ENCODE measurements at regions not wholly inside any gene's neighbourhood (a gene's known extent, or its start where the extent isn't known, plus 50 kb on each side); places are given as distances from the start of the nearest gene placed in this dataset.
A peak's percentile ranks its signal among the peaks of the same experiment; 100 is the strongest.

- TF ChIP-seq ZNF70 (CRISPR knock-in tag; IDR thresholded peaks at IDR 0.05), result no peak
- TF ChIP-seq CREB5 (CRISPR knock-in tag; IDR thresholded peaks at IDR 0.05; ENCODE audit: low read depth), result peak; percentile 67; the same call in 1 of the 2 replicates
- TF ChIP-seq TOX (CRISPR knock-in tag; IDR thresholded peaks at IDR 0.05; ENCODE audit: borderline replicate concordance), result 0 out of 2 replicates have a peak, but pooled peaks have one; percentile 10
- TF ChIP-seq POU6F1 (CRISPR knock-in tag; IDR thresholded peaks at IDR 0.05; ENCODE audit: borderline replicate concordance, low read depth), result no peak; the same call in 1 of the 2 replicates
- no peak; the same call in 1 of the 2 replicates for TF ChIP-seq ZC3H10 (CRISPR knock-in tag; IDR thresholded peaks at IDR 0.05)
- no peak for TF ChIP-seq ZFP30 (CRISPR knock-in tag; IDR thresholded peaks at IDR 0.05)
- no peak for TF ChIP-seq ZNF8 (CRISPR knock-in tag; IDR thresholded peaks at IDR 0.05)
- peak; percentile 96 for TF ChIP-seq ISL1 (CRISPR knock-in tag; IDR thresholded peaks at IDR 0.05)
- TF ChIP-seq ZNF565 (CRISPR knock-in tag; conservative IDR thresholded peaks at IDR 0.05; ENCODE audit: low read depth), result no peak
- TF ChIP-seq RARB (CRISPR knock-in tag; IDR thresholded peaks at IDR 0.05), result no peak
- peak; percentile 59; the same call in 1 of the 2 replicates for TF ChIP-seq PATZ1 (CRISPR knock-in tag; IDR thresholded peaks at IDR 0.05; ENCODE audit: borderline replicate concordance)
- peak; percentile 43; the same call in 1 of the 2 replicates for TF ChIP-seq TCF4 (CRISPR knock-in tag; IDR thresholded peaks at IDR 0.05; ENCODE audit: borderline replicate concordance)
- no peak for TF ChIP-seq TSHZ2 (CRISPR knock-in tag; IDR thresholded peaks at IDR 0.05)
- TF ChIP-seq CSRNP3 (CRISPR knock-in tag; IDR thresholded peaks at IDR 0.05), result 0 out of 2 replicates have a peak, but pooled peaks have one; percentile 57
- peak; percentile 83 for ATAC-seq
Observed at GRCh38 chr12:75870878-75871277, 160.7 kb downstream of the PHLDA1 start.

- no peak for TF ChIP-seq ZNF70 (CRISPR knock-in tag; IDR thresholded peaks at IDR 0.05)
- no peak for ATAC-seq
Observed at GRCh38 chr12:75868501-75868900, 163.1 kb downstream of the PHLDA1 start.

- no peak for TF ChIP-seq TOX (CRISPR knock-in tag; IDR thresholded peaks at IDR 0.05; ENCODE audit: borderline replicate concordance)
- TF ChIP-seq ISL1 (CRISPR knock-in tag; IDR thresholded peaks at IDR 0.05), result no peak
- no peak for TF ChIP-seq ZNF8 (CRISPR knock-in tag; IDR thresholded peaks at IDR 0.05)
- TF ChIP-seq PATZ1 (CRISPR knock-in tag; IDR thresholded peaks at IDR 0.05; ENCODE audit: borderline replicate concordance), result no peak
Observed at GRCh38 chr12:75865315-75865714, 166.3 kb downstream of the PHLDA1 start.

GRCh38 chr12:75864161-75864560 is 167.4 kb downstream of the PHLDA1 start:
- ATAC-seq, result no peak
- TF ChIP-seq ISL1 (CRISPR knock-in tag; IDR thresholded peaks at IDR 0.05) (no peak), PPARA (CRISPR knock-in tag; IDR thresholded peaks at IDR 0.05; ENCODE audit: borderline replicate concordance) (no peak), ZFP3 (CRISPR knock-in tag; IDR thresholded peaks at IDR 0.05) (no peak), ZFP30 (CRISPR knock-in tag; IDR thresholded peaks at IDR 0.05) (no peak), TOX (CRISPR knock-in tag; IDR thresholded peaks at IDR 0.05; ENCODE audit: borderline replicate concordance) (no peak), GLIS3 (CRISPR knock-in tag; IDR thresholded peaks at IDR 0.05) (no peak), ZNF8 (CRISPR knock-in tag; IDR thresholded peaks at IDR 0.05) (no peak), ARNTL (CRISPR knock-in tag; IDR thresholded peaks at IDR 0.05; ENCODE audit: borderline replicate concordance, low read depth) (no peak), RARB (CRISPR knock-in tag; IDR thresholded peaks at IDR 0.05) (no peak), ZNF70 (CRISPR knock-in tag; IDR thresholded peaks at IDR 0.05) (no peak), ESRRG (CRISPR knock-in tag; IDR thresholded peaks at IDR 0.05) (no peak), ZNF565 (CRISPR knock-in tag; conservative IDR thresholded peaks at IDR 0.05; ENCODE audit: low read depth) (no peak), POU6F1 (CRISPR knock-in tag; IDR thresholded peaks at IDR 0.05; ENCODE audit: borderline replicate concordance, low read depth) (no peak), TCF4 (CRISPR knock-in tag; IDR thresholded peaks at IDR 0.05; ENCODE audit: borderline replicate concordance) (no peak), SNAI2 (CRISPR knock-in tag; IDR thresholded peaks at IDR 0.05) (no peak), OSR1 (CRISPR knock-in tag; IDR thresholded peaks at IDR 0.05) (no peak)

More at GRCh38 chr12:75865315-75865714, 166.3 kb downstream of the PHLDA1 start:
- ATAC-seq, result no peak

Data from SK-N-SH treated with all-trans-retinoic acid at 6 μM for 48 hours (cell line).